Ascending aorta (tissue), 2 donors: ENCODE measurements at regions not wholly inside any gene's neighbourhood (a gene's known extent, or its start where the extent isn't known, plus 50 kb on each side); places are given as distances from the start of the nearest gene placed in this dataset.

ENCODE experiments used
- DNase-seq, 2 donors: peaks; one replicate each; pipeline ENCODE4 v3.0.0-alpha.2; 2019; ENCODE audit warnings: low spot score in 2 of 2
- H3K27ac ChIP-seq, 2 donors: fragments of 200-600 bp; sonication (generic); one replicate each; pipeline ENCODE4 v1.5.1; 2016 to 2017; ENCODE audit warnings: mild to moderate bottlenecking in 1 of 2
- H3K27me3 ChIP-seq: fragments of 200-600 bp; sonication (generic); one replicate; pipeline ENCODE4 v1.5.1; 2017
- H3K36me3 ChIP-seq, 2 donors: fragments of 200-600 bp; sonication (generic); one replicate each; pipeline ENCODE4 v1.5.1; 2016
- H3K4me1 ChIP-seq, 2 donors: fragments of 200-600 bp; sonication (generic); one replicate each; pipeline ENCODE4 v1.5.1; 2016 to 2017; ENCODE audit warnings: mild to moderate bottlenecking in 1 of 2
- H3K4me3 ChIP-seq, 2 donors: fragments of 200-600 bp; sonication (generic); one replicate each; pipeline ENCODE4 v1.5.1; 2016 to 2017; ENCODE audit warnings: mild to moderate bottlenecking in 1 of 2
- H3K9me3 ChIP-seq, 2 donors: fragments of 200-600 bp; sonication (generic); one replicate each; pipeline ENCODE4 v1.5.1; 2016
- CTCF ChIP-seq, 3 experiments: fragments of 200-600 bp in 2 of 3; fragments of 450-650 bp in 1 of 3; sonication (generic) in 2 of 3; IDR thresholded peaks; one replicate each; pipeline ENCODE4 v1.5.1; 2016 to 2019; ENCODE audit warnings: antibody characterized with exemption in 3 of 3, mild to moderate bottlenecking in 1 of 3, moderate library complexity in 1 of 3
- intact Hi-C: fragments of 100-400 bp; cut with DNase I; formaldehyde crosslinking; loops from one replicate; pipeline ENCODE4 v1.15.1; 2023

DNA sequence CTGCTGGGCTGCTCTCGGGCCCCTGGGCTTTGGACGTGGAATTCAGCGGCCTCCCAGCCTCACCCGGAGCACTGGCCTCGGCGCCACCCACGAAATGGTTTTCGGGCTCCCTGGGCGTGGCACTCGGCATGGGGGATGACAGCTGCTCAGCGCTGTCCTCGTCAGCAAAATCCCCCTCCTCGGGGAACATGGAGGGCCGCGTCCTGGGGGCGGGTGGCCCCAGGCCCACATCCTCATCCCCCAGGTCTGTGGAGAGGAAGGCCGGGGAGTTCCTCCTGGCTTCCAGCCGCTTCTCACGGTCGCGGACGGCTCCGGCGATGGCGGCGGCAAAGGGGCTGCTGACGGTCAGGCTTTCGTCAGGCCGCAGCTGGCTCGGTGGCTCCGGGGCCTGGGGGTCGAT lies 88.4 kb downstream of the CTTN start:
- H3K4me3 ChIP-seq, result no peak overlapping the region
- no peaks in the 10 kb centered on the region for H3K27me3 ChIP-seq
- H3K36me3 ChIP-seq, result no peaks in the 10 kb centered on the region
- no peak for DNase-seq
- H3K4me1 ChIP-seq, result peaks cover 0 to 2% of the 10 kb centered on the region in 2 donors
- no peak for TF ChIP-seq CTCF (IDR thresholded peaks at IDR 0.05)
- intact Hi-C loops, result no loop called here
- no peak overlapping the region for H3K27ac ChIP-seq
- no peaks in the 10 kb centered on the region for H3K9me3 ChIP-seq

- no peak for TF ChIP-seq CTCF (IDR thresholded peaks at IDR 0.05)
- intact Hi-C loops, result no loop called here
- H3K36me3 ChIP-seq, result no peaks in the 10 kb centered on the region
- H3K9me3 ChIP-seq, result no peaks in the 10 kb centered on the region
- H3K4me1 ChIP-seq, result peaks cover 0 to 2% of the 10 kb centered on the region in 2 donors
- DNase-seq, result no peak
- H3K27me3 ChIP-seq, result no peaks in the 10 kb centered on the region
- H3K27ac ChIP-seq, result no peak overlapping the region
- no peak overlapping the region for H3K4me3 ChIP-seq
Measured at GRCh38 chr11:70487160-70487559, 88.8 kb downstream of the CTTN start.

- Histone ChIP-seq H3K4me3 (no peak overlapping the region), H3K36me3 (no peaks in the 10 kb centered on the region), H3K27me3 (no peaks in the 10 kb centered on the region), H3K9me3 (no peaks in the 10 kb centered on the region), H3K4me1 (peaks cover 0 to under 1% of the 10 kb centered on the region in 2 donors), H3K27ac (no peak overlapping the region)
- DNase-seq, result no peak
- no peak for TF ChIP-seq CTCF (IDR thresholded peaks at IDR 0.05)
- intact Hi-C loops, result no loop called here
Measured at GRCh38 chr11:70487756-70488155, 89.4 kb downstream of the CTTN start.

- H3K27me3 ChIP-seq, result no peaks in the 10 kb centered on the region
- no peak for TF ChIP-seq CTCF (IDR thresholded peaks at IDR 0.05)
- intact Hi-C loops, result no loop called here
Measured at GRCh38 chr11:70488171-70488703, 89.9 kb downstream of the CTTN start.

GRCh38 chr11:70489276-70489675 lies 90.9 kb downstream of the CTTN start:
- H3K27me3 ChIP-seq, result no peaks in the 10 kb centered on the region
- intact Hi-C loops, result no loop called here
- TF ChIP-seq CTCF (IDR thresholded peaks at IDR 0.05), result no peak
- no peak for DNase-seq
- H3K27ac ChIP-seq, result no peak overlapping the region
- no peaks in the 10 kb centered on the region for H3K36me3 ChIP-seq
- no peaks in the 10 kb centered on the region for H3K4me1 ChIP-seq
- no peaks in the 10 kb centered on the region for H3K9me3 ChIP-seq
- H3K4me3 ChIP-seq, result no peak overlapping the region

More at GRCh38 chr11:70488171-70488703, 89.9 kb downstream of the CTTN start:
- no peak for DNase-seq
- no peak overlapping the region for H3K27ac ChIP-seq
- H3K4me1 ChIP-seq, result no peaks in the 10 kb centered on the region
- H3K4me3 ChIP-seq, result no peak overlapping the region
- no peaks in the 10 kb centered on the region for H3K36me3 ChIP-seq
- no peaks in the 10 kb centered on the region for H3K9me3 ChIP-seq

- H3K9me3 ChIP-seq, result no peaks in the 10 kb centered on the region
- H3K27ac ChIP-seq, result no peak overlapping the region
- TF ChIP-seq CTCF (IDR thresholded peaks at IDR 0.05), result no peak
- intact Hi-C loops, result no loop called here
- no peak for DNase-seq
- no peak overlapping the region for H3K4me3 ChIP-seq
- H3K27me3 ChIP-seq, result no peaks in the 10 kb centered on the region
- H3K36me3 ChIP-seq, result no peaks in the 10 kb centered on the region
- no peaks in the 10 kb centered on the region for H3K4me1 ChIP-seq
Measured at GRCh38 chr11:70490208-70490607, 91.9 kb downstream of the CTTN start.
